ENCODE measurements at regions not wholly inside any gene's neighbourhood (a gene's known extent, or its start where the extent isn't known, plus 50 kb on each side); places are given as distances from the start of the nearest gene placed in this dataset.
A peak's percentile ranks its signal among the peaks of the same experiment; 100 is the strongest.

- no peak for ATAC-seq
- intact Hi-C loops (cut with DNase I): no loop called here
- WGBS, 2 donors: 57 to 59% methylated on average over 5 of the region's 5 CpGs
Observed at GRCh38 chr5:61686491-61687257, 354.6 kb downstream of the ZSWIM6 start.

GRCh38 chr5:61687371-61687770 lies 355.3 kb downstream of the ZSWIM6 start:
- no peak for ATAC-seq
- no peak overlapping the region for H3K4me3 ChIP-seq
- H3K27ac ChIP-seq: no peak overlapping the region
- 65 to 69% methylated on average over 5 of the region's 5 CpGs for WGBS, 2 donors
- DNase-seq: no peak
- H3K9me3 ChIP-seq: peaks cover 0 to 5% (median 0%) of the 10 kb centered on the region in 11 donors
- intact Hi-C loops (cut with DNase I): no loop called here
- H3K36me3 ChIP-seq: no peaks in the 10 kb centered on the region
- peaks cover 0 to 5% (median 0%) of the 10 kb centered on the region in 7 donors for H3K27me3 ChIP-seq
- TF ChIP-seq, protein P1, sequence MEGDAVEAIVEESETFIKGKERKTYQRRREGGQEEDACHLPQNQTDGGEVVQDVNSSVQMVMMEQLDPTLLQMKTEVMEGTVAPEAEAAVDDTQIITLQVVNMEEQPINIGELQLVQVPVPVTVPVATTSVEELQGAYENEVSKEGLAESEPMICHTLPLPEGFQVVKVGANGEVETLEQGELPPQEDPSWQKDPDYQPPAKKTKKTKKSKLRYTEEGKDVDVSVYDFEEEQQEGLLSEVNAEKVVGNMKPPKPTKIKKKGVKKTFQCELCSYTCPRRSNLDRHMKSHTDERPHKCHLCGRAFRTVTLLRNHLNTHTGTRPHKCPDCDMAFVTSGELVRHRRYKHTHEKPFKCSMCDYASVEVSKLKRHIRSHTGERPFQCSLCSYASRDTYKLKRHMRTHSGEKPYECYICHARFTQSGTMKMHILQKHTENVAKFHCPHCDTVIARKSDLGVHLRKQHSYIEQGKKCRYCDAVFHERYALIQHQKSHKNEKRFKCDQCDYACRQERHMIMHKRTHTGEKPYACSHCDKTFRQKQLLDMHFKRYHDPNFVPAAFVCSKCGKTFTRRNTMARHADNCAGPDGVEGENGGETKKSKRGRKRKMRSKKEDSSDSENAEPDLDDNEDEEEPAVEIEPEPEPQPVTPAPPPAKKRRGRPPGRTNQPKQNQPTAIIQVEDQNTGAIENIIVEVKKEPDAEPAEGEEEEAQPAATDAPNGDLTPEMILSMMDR (IDR thresholded peaks at IDR 0.05): no peak
- no peaks in the 10 kb centered on the region for H3K4me1 ChIP-seq

More at GRCh38 chr5:61686491-61687257, 354.6 kb downstream of the ZSWIM6 start:
- Histone ChIP-seq H3K4me3 (no peak overlapping the region), H3K9me3 (peaks cover 0 to 3% (median 0%) of the 10 kb centered on the region in 11 donors), H3K27ac (no peak overlapping the region), H3K4me1 (no peaks in the 10 kb centered on the region), H3K27me3 (peaks cover 0 to 5% (median 0%) of the 10 kb centered on the region in 7 donors), H3K36me3 (no peaks in the 10 kb centered on the region)
- TF ChIP-seq, protein P1 (IDR thresholded peaks at IDR 0.05): no peak
- DNase-seq: no peak

DNA sequence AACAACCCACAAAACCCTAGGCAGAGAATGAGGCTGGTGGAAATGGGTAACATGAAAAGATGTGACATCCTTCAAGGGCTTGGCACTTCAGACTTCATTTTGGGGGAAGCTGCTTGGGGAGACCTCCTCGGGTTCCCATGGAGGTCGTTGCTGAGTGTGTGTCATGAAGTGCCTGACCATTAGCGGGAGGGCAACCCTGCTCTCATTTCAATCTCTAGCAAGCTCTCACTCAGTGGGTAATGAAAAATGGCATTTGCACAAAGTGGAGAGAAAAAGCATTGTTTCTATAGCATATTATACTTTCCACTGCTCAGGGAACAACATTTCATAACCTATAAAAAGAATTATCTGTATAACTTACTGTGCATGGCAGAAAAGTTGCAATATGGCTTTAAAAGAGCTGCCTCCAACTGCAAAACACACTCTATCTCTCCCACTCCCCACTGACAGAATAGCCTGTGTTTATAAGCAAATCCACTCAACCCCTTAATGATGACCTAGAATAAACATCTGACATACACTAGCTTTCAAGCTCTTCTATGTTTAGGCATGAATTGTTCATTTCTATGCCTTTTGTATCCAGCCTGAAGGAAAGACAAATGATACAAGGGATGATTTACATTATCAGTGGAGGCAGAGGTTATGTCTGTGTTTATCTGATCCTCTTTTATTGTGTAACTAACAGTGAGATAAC lies 357.2 kb downstream of the ZSWIM6 start:
- Histone ChIP-seq H3K36me3 (no peaks in the 10 kb centered on the region), H3K4me1 (no peaks in the 10 kb centered on the region), H3K27ac (no peak overlapping the region), H3K27me3 (peaks cover 0 to 5% (median 0%) of the 10 kb centered on the region in 7 donors), H3K9me3 (peaks cover 0 to 18% (median 11%) of the 10 kb centered on the region in 11 donors), H3K4me3 (no peak overlapping the region)
- ATAC-seq: no peak
- 80 to 82% methylated on average over 3 of the region's 3 CpGs for WGBS, 2 donors
- TF ChIP-seq, protein P1 (IDR thresholded peaks at IDR 0.05): no peak
- DNase-seq: no peak
- intact Hi-C loops (cut with DNase I): no loop called here

- intact Hi-C loops (cut with DNase I): no loop called here
- H3K9me3 ChIP-seq: peaks cover 0 to 11% (median 6%) of the 10 kb centered on the region in 11 donors
- TF ChIP-seq, protein P1 (IDR thresholded peaks at IDR 0.05): no peak
- no peaks in the 10 kb centered on the region for H3K36me3 ChIP-seq
- no peak overlapping the region for H3K4me3 ChIP-seq
- no peaks in the 10 kb centered on the region for H3K27me3 ChIP-seq
- no peak overlapping the region for H3K27ac ChIP-seq
- peaks cover 0 to 13% (median 0%) of the 10 kb centered on the region in 9 donors for H3K4me1 ChIP-seq
- DNase-seq (peak in 1 of 2 donors; percentile 9), ATAC-seq (peak in 3 of 8 donors; percentile 50 to 65 (median 56))
- WGBS, 2 donors: 51 to 58% methylated on average over 15 of the region's 15 CpGs
Observed at GRCh38 chr5:61697809-61698558, 365.9 kb downstream of the ZSWIM6 start.
